Activated naive CD4-positive, alpha-beta T cell treated with anti-CD3 and anti-CD28 coated beads, Interleukin-2, amount 50 U/mL, for 24 hours (primary cell): ENCODE measurements at regions not wholly inside any gene's neighbourhood (a gene's known extent, or its start where the extent isn't known, plus 50 kb on each side); places are given as distances from the start of the nearest gene placed in this dataset.

ENCODE experiments used
- H3K27ac Mint-ChIP-seq: one replicate; pipeline ENCODE4 v1.8.0; 2021; ENCODE audit warnings: mild to moderate bottlenecking, mixed read lengths
- H3K27me3 Mint-ChIP-seq: one replicate; pipeline ENCODE4 v1.8.0; 2021; ENCODE audit warnings: mixed read lengths
- H3K36me3 Mint-ChIP-seq: one replicate; pipeline ENCODE4 v1.8.0; 2021; ENCODE audit warnings: mixed read lengths
- H3K4me1 Mint-ChIP-seq: one replicate; pipeline ENCODE4 v1.8.0; 2021; ENCODE audit warnings: mixed read lengths
- H3K4me3 Mint-ChIP-seq: one replicate; pipeline ENCODE4 v1.8.0; 2021; ENCODE audit warnings: mild to moderate bottlenecking, mixed read lengths
- H3K9me3 Mint-ChIP-seq: one replicate; pipeline ENCODE4 v1.8.0; 2021; ENCODE audit warnings: mixed read lengths

GRCh38 chr3:187987924-187988323 lies 166.0 kb upstream of the LPP start:
- Mint-ChIP-seq H3K4me3 (no peak overlapping the region), H3K36me3 (no peaks in the 10 kb centered on the region), H3K27ac (peak overlapping the region; percentile 26), H3K9me3 (no peaks in the 10 kb centered on the region), H3K4me1 (peaks cover 35% of the 10 kb centered on the region), H3K27me3 (no peaks in the 10 kb centered on the region)

GRCh38 chr3:187989575-187990153 lies 164.3 kb upstream of the LPP start:
- Mint-ChIP-seq H3K9me3 (no peaks in the 10 kb centered on the region), H3K4me1 (peaks cover 53% of the 10 kb centered on the region), H3K4me3 (no peak overlapping the region), H3K36me3 (no peaks in the 10 kb centered on the region), H3K27ac (no peak overlapping the region), H3K27me3 (no peaks in the 10 kb centered on the region)

- Mint-ChIP-seq H3K36me3 (no peaks in the 10 kb centered on the region), H3K27ac (no peak overlapping the region), H3K4me3 (no peak overlapping the region), H3K4me1 (peaks cover 50% of the 10 kb centered on the region), H3K27me3 (no peaks in the 10 kb centered on the region), H3K9me3 (no peaks in the 10 kb centered on the region)
These were observed 161.3 kb upstream of the LPP start for GRCh38 chr3:187992609-187993008.

GRCh38 chr3:187994221-187995042 lies 159.5 kb upstream of the LPP start:
- H3K27me3 Mint-ChIP-seq = no peaks in the 10 kb centered on the region
- peak overlapping the region; percentile 43 for H3K4me3 Mint-ChIP-seq
- peaks cover 54% of the 10 kb centered on the region for H3K4me1 Mint-ChIP-seq
- no peaks in the 10 kb centered on the region for H3K36me3 Mint-ChIP-seq
- no peaks in the 10 kb centered on the region for H3K9me3 Mint-ChIP-seq
- H3K27ac Mint-ChIP-seq = peak overlapping the region; percentile 31

- Mint-ChIP-seq H3K27ac (no peak overlapping the region), H3K4me1 (peaks cover 60% of the 10 kb centered on the region), H3K36me3 (peaks cover 1% of the 10 kb centered on the region), H3K4me3 (peak overlapping the region; percentile 9), H3K9me3 (no peaks in the 10 kb centered on the region), H3K27me3 (no peaks in the 10 kb centered on the region)
These were observed 158.9 kb upstream of the LPP start for GRCh38 chr3:187995043-187995400.

GRCh38 chr3:187995667-187996066 lies 158.3 kb upstream of the LPP start:
- Mint-ChIP-seq H3K9me3 (no peaks in the 10 kb centered on the region), H3K4me1 (peaks cover 67% of the 10 kb centered on the region), H3K4me3 (no peak overlapping the region), H3K27ac (no peak overlapping the region), H3K36me3 (peaks cover 1% of the 10 kb centered on the region), H3K27me3 (no peaks in the 10 kb centered on the region)

GRCh38 chr3:187996609-187997008 lies 157.3 kb upstream of the LPP start:
- Mint-ChIP-seq H3K36me3 (peaks cover 1% of the 10 kb centered on the region), H3K4me3 (no peak overlapping the region), H3K4me1 (peaks cover 70% of the 10 kb centered on the region), H3K27ac (peak overlapping the region; percentile 30), H3K9me3 (no peaks in the 10 kb centered on the region), H3K27me3 (no peaks in the 10 kb centered on the region)

- H3K9me3 Mint-ChIP-seq = no peaks in the 10 kb centered on the region
- H3K27ac Mint-ChIP-seq = no peak overlapping the region
- H3K4me3 Mint-ChIP-seq = no peak overlapping the region
- no peaks in the 10 kb centered on the region for H3K27me3 Mint-ChIP-seq
- peaks cover 78% of the 10 kb centered on the region for H3K4me1 Mint-ChIP-seq
- peaks cover 1% of the 10 kb centered on the region for H3K36me3 Mint-ChIP-seq
These were observed 156.5 kb upstream of the LPP start for GRCh38 chr3:187997490-187997889.

GRCh38 chr3:187997946-187998561 lies 155.9 kb upstream of the LPP start:
- Mint-ChIP-seq H3K4me3 (no peak overlapping the region), H3K36me3 (peaks cover 1% of the 10 kb centered on the region), H3K9me3 (no peaks in the 10 kb centered on the region), H3K27ac (peak overlapping the region; percentile 24), H3K27me3 (no peaks in the 10 kb centered on the region), H3K4me1 (peaks cover 76% of the 10 kb centered on the region)

- peaks cover 1% of the 10 kb centered on the region for H3K36me3 Mint-ChIP-seq
- H3K4me1 Mint-ChIP-seq = peaks cover 74% of the 10 kb centered on the region
- no peak overlapping the region for H3K4me3 Mint-ChIP-seq
- H3K27ac Mint-ChIP-seq = no peak overlapping the region
- H3K9me3 Mint-ChIP-seq = no peaks in the 10 kb centered on the region
- no peaks in the 10 kb centered on the region for H3K27me3 Mint-ChIP-seq
These were observed 155.3 kb upstream of the LPP start for GRCh38 chr3:187998611-187999010.

GRCh38 chr3:187999821-188000220 lies 154.1 kb upstream of the LPP start:
- H3K4me1 Mint-ChIP-seq = peaks cover 62% of the 10 kb centered on the region
- H3K27ac Mint-ChIP-seq = peak overlapping the region; percentile 93
- peak overlapping the region; percentile 77 for H3K4me3 Mint-ChIP-seq
- peaks cover 1% of the 10 kb centered on the region for H3K36me3 Mint-ChIP-seq
- no peaks in the 10 kb centered on the region for H3K27me3 Mint-ChIP-seq
- no peaks in the 10 kb centered on the region for H3K9me3 Mint-ChIP-seq

- Mint-ChIP-seq H3K9me3 (no peaks in the 10 kb centered on the region), H3K4me3 (peak overlapping the region; percentile 77), H3K36me3 (peaks cover 1% of the 10 kb centered on the region), H3K27me3 (no peaks in the 10 kb centered on the region), H3K4me1 (peaks cover 56% of the 10 kb centered on the region), H3K27ac (no peak overlapping the region)
These were observed 153.5 kb upstream of the LPP start for GRCh38 chr3:188000361-188000861.

GRCh38 chr3:188001093-188001492 lies 152.9 kb upstream of the LPP start:
- Mint-ChIP-seq H3K4me1 (peaks cover 54% of the 10 kb centered on the region), H3K27ac (peak overlapping the region; percentile 33), H3K9me3 (no peaks in the 10 kb centered on the region), H3K27me3 (no peaks in the 10 kb centered on the region), H3K36me3 (peaks cover 1% of the 10 kb centered on the region), H3K4me3 (peak overlapping the region; percentile 39)

GRCh38 chr3:188001926-188002325 lies 152.0 kb upstream of the LPP start:
- no peak overlapping the region for H3K4me3 Mint-ChIP-seq
- H3K27me3 Mint-ChIP-seq = no peaks in the 10 kb centered on the region
- peaks cover 50% of the 10 kb centered on the region for H3K4me1 Mint-ChIP-seq
- peaks cover 1% of the 10 kb centered on the region for H3K36me3 Mint-ChIP-seq
- no peaks in the 10 kb centered on the region for H3K9me3 Mint-ChIP-seq
- no peak overlapping the region for H3K27ac Mint-ChIP-seq

- Mint-ChIP-seq H3K4me1 (peaks cover 53% of the 10 kb centered on the region), H3K27ac (no peak overlapping the region), H3K27me3 (no peaks in the 10 kb centered on the region), H3K4me3 (no peak overlapping the region), H3K36me3 (peaks cover 1% of the 10 kb centered on the region), H3K9me3 (no peaks in the 10 kb centered on the region)
These were observed 151.3 kb upstream of the LPP start for GRCh38 chr3:188002626-188003138.
